GM23338 (cell line): ENCODE measurements at regions not wholly inside any gene's neighbourhood (a gene's known extent, or its start where the extent isn't known, plus 50 kb on each side); places are given as distances from the start of the nearest gene placed in this dataset.

Experiments
- ATAC-seq: fragments of 200-7000 bp; cut with Tn5 transposase; 3 replicates; pipeline ENCODE4 v1.9.1; 2020
- DNase-seq: peaks from one replicate; pipeline ENCODE4 v3.0.0-alpha.2; 2015; ENCODE audit warnings: low spot score
- H2AFZ ChIP-seq: fragments of 200-600 bp; sonication (generic); 2 replicates; pipeline ENCODE4 v1.8.0; 2016; ENCODE audit warnings: antibody characterized with exemption, mild to moderate bottlenecking, moderate library complexity
- H3F3A ChIP-seq: fragments of 200-600 bp; sonication (generic); replicated peaks from 2 replicates; pipeline ENCODE4 v1.8.0; 2017; ENCODE audit warnings: antibody characterized with exemption, mixed run types, low read depth
- H3K27ac ChIP-seq: fragments of 200-600 bp; sonication (generic); 2 replicates; pipeline ENCODE4 v1.6.1; 2016; ENCODE audit warnings: low read depth
- H3K27me3 ChIP-seq: fragments of 200-600 bp; sonication (generic); 2 replicates; pipeline ENCODE4 v1.8.0; 2016; ENCODE audit warnings: mild to moderate bottlenecking, mixed run types, moderate library complexity; ENCODE audit not compliant: insufficient read depth
- H3K36me3 ChIP-seq: fragments of 200-600 bp; sonication (generic); 2 replicates; pipeline ENCODE4 v1.8.0; 2016; ENCODE audit warnings: mild to moderate bottlenecking; ENCODE audit not compliant: insufficient read depth
- H3K4me1 ChIP-seq: fragments of 200-600 bp; sonication (generic); 2 replicates; pipeline ENCODE4 v1.8.0; 2016; ENCODE audit warnings: mild to moderate bottlenecking, moderate library complexity; ENCODE audit not compliant: insufficient read depth
- H3K4me2 ChIP-seq: fragments of 200-600 bp; sonication (generic); 2 replicates; pipeline ENCODE4 v1.7.1; 2017; ENCODE audit warnings: mixed run types
- H3K4me3 ChIP-seq: fragments of 200-600 bp; sonication (generic); 2 replicates; pipeline ENCODE4 v1.6.1; 2016; ENCODE audit warnings: mixed run types
- H3K79me2 ChIP-seq: fragments of 200-600 bp; sonication (generic); replicated peaks from 2 replicates; pipeline ENCODE4 v1.8.0; 2017; ENCODE audit warnings: mild to moderate bottlenecking; ENCODE audit not compliant: insufficient read depth
- H3K9me2 ChIP-seq: fragments of 200-600 bp; sonication (generic); 2 replicates; pipeline ENCODE4 v1.8.0; 2017; ENCODE audit not compliant: insufficient read depth
- H4K20me1 ChIP-seq: fragments of 200-600 bp; sonication (generic); replicated peaks from 2 replicates; pipeline ENCODE4 v1.8.0; 2017; ENCODE audit warnings: mild to moderate bottlenecking; ENCODE audit not compliant: insufficient read depth
- H3K27ac Mint-ChIP-seq: 2 replicates; pipeline ENCODE4 v1.8.0; 2020; ENCODE audit warnings: inconsistent platforms, mild to moderate bottlenecking, moderate library complexity, mixed read lengths
- H3K27me3 Mint-ChIP-seq: 3 replicates; pipeline ENCODE4 v1.8.0; 2022; ENCODE audit warnings: low read depth, mild to moderate bottlenecking, moderate library complexity, mixed read lengths, inconsistent platforms; ENCODE audit not compliant: insufficient read depth, poor library complexity
- H3K36me3 Mint-ChIP-seq: 3 replicates; pipeline ENCODE4 v1.8.0; 2021; ENCODE audit warnings: low read depth, mild to moderate bottlenecking, inconsistent platforms, moderate library complexity, mixed read lengths
- H3K4me1 Mint-ChIP-seq: 3 replicates; pipeline ENCODE4 v1.8.0; 2020; ENCODE audit warnings: mild to moderate bottlenecking, inconsistent platforms, mixed read lengths
- H3K4me3 Mint-ChIP-seq: 3 replicates; pipeline ENCODE4 v1.8.0; 2021; ENCODE audit warnings: moderate library complexity, mild to moderate bottlenecking, inconsistent platforms, mixed read lengths
- H3K9me3 Mint-ChIP-seq: 3 replicates; pipeline ENCODE4 v1.8.0; 2020; ENCODE audit warnings: moderate library complexity, mild to moderate bottlenecking, inconsistent platforms, mixed read lengths
- CREB1 ChIP-seq: fragments of 250-450 bp; sonication (Bioruptor Pico); IDR thresholded peaks from 2 replicates; pipeline ENCODE4 v1.5.0; 2020; ENCODE audit warnings: low read depth, mild to moderate bottlenecking, moderate library complexity
- ETS1 ChIP-seq: IDR thresholded peaks from 2 replicates; pipeline ENCODE4 v1.6.1; 2016; ENCODE audit warnings: antibody characterized with exemption
- EZH2 ChIP-seq: fragments of 200-600 bp; sonication (generic); IDR thresholded peaks from one replicate; pipeline ENCODE4 v1.8.0; 2017; ENCODE audit warnings: antibody characterized with exemption, mild to moderate bottlenecking, low read depth; ENCODE audit not compliant: unreplicated experiment
- EZH2phosphoT487 ChIP-seq: fragments of 200-600 bp; sonication (generic); IDR thresholded peaks from one replicate; pipeline ENCODE4 v1.8.1; 2018; ENCODE audit warnings: antibody characterized with exemption; ENCODE audit not compliant: unreplicated experiment
- JUNB ChIP-seq: IDR thresholded peaks from one replicate; pipeline ENCODE4 v1.6.1; 2016; ENCODE audit warnings: antibody characterized with exemption; ENCODE audit not compliant: unreplicated experiment
- NANOG ChIP-seq: IDR thresholded peaks from 2 replicates; pipeline ENCODE4 v1.6.1; 2016; ENCODE audit warnings: antibody characterized with exemption, borderline replicate concordance
- POLR2AphosphoS5 ChIP-seq: IDR thresholded peaks from 2 replicates; pipeline ENCODE4 v1.6.1; 2016; ENCODE audit warnings: antibody characterized with exemption, low read depth
- REST ChIP-seq: IDR thresholded peaks from one replicate; pipeline ENCODE4 v1.6.1; 2018; ENCODE audit warnings: antibody characterized with exemption; ENCODE audit not compliant: unreplicated experiment
- STAT1 ChIP-seq: IDR thresholded peaks from one replicate; pipeline ENCODE4 v1.6.1; 2016; ENCODE audit warnings: antibody characterized with exemption; ENCODE audit not compliant: unreplicated experiment
- ZNF114 ChIP-seq: fragments of 250-450 bp; sonication (Bioruptor Pico); IDR thresholded peaks from 2 replicates; pipeline ENCODE4 v1.5.0; 2020; ENCODE audit warnings: mild to moderate bottlenecking, moderate library complexity
- ZNF331 ChIP-seq: fragments of 250-450 bp; sonication (Bioruptor Pico); IDR thresholded peaks from 2 replicates; pipeline ENCODE4 v1.5.0; 2020; ENCODE audit warnings: low read depth, mild to moderate bottlenecking, moderate library complexity
- ZNF462 ChIP-seq: fragments of 250-450 bp; sonication (Bioruptor Pico); IDR thresholded peaks from 2 replicates; pipeline ENCODE4 v1.5.0; 2020; ENCODE audit warnings: mild to moderate bottlenecking, moderate library complexity

GRCh38 chr2:65688141-65688886, 255.9 kb upstream of the SPRED2 start:
- no peaks in the 10 kb centered on the region for H3K36me3 Mint-ChIP-seq
- DNase-seq: no peak
- Histone ChIP-seq H3K27me3 (no peaks in the 10 kb centered on the region), H3K4me2 (no peak overlapping the region), H2AFZ (no peak overlapping the region), H3K36me3 (no peaks in the 10 kb centered on the region), H3K79me2 (no peaks in the 10 kb centered on the region), H3K9me2 (no peaks in the 10 kb centered on the region), H3K4me3 (no peak overlapping the region), H3F3A (no peaks in the 10 kb centered on the region), H4K20me1 (no peaks in the 10 kb centered on the region), H3K27ac (no peak overlapping the region), H3K4me1 (no peaks in the 10 kb centered on the region)
- H3K4me3 Mint-ChIP-seq: no peak overlapping the region
- no peaks in the 10 kb centered on the region for H3K9me3 Mint-ChIP-seq
- no peak for ATAC-seq
- H3K27ac Mint-ChIP-seq: no peak overlapping the region
- TF ChIP-seq ZNF114 (CRISPR knock-in tag): no peak
- no peak for TF ChIP-seq STAT1
- TF ChIP-seq ZNF462 (CRISPR knock-in tag): no peak
- no peak for TF ChIP-seq CREB1 (CRISPR knock-in tag)
- no peak for TF ChIP-seq JUNB
- no peak for TF ChIP-seq NANOG
- TF ChIP-seq REST: no peak
- TF ChIP-seq EZH2: no peak
- no peak for TF ChIP-seq ZNF331
- no peak for TF ChIP-seq POLR2AphosphoS5
- TF ChIP-seq ETS1: no peak
- no peak for TF ChIP-seq EZH2phosphoT487
- peaks cover 3% of the 10 kb centered on the region; the same call in 1 of the 3 replicates for H3K4me1 Mint-ChIP-seq
- H3K27me3 Mint-ChIP-seq: peaks cover under 1% of the 10 kb centered on the region
